Left lung (tissue), 4 donors: ENCODE measurements at regions not wholly inside any gene's neighbourhood (a gene's known extent, or its start where the extent isn't known, plus 50 kb on each side); places are given as distances from the start of the nearest gene placed in this dataset.

Source experiments
- ATAC-seq: fragments of 200-7000 bp; cut with Tn5 transposase; one replicate; pipeline ENCODE4 v1.9.1; 2020; ENCODE audit warnings: moderate library complexity
- DNase-seq, 4 donors: peaks; one replicate each; pipeline ENCODE4 v3.0.0-alpha.2; 2013 to 2020
- H3K27ac ChIP-seq, 2 donors: fragments of 200-600 bp; sonication (generic) in 1 of 2; one replicate each; pipeline versions ENCODE4 v1.5.0 to v1.8.0; 2020 to 2021
- H3K27me3 ChIP-seq, 2 donors: fragments of 200-600 bp; sonication (generic) in 1 of 2; one replicate each; pipeline versions ENCODE4 v1.5.0 to v1.8.0; 2020 to 2021
- H3K36me3 ChIP-seq, 2 donors: fragments of 200-600 bp; sonication (generic) in 1 of 2; one replicate each; pipeline versions ENCODE4 v1.5.0 to v1.8.0; 2020 to 2021
- H3K4me1 ChIP-seq, 2 donors: fragments of 200-600 bp; one replicate each; pipeline ENCODE4 v1.8.0; 2021
- H3K4me3 ChIP-seq, 2 donors: fragments of 200-600 bp; sonication (generic) in 1 of 2; one replicate each; pipeline versions ENCODE4 v1.5.0 to v1.8.0; 2020 to 2021; ENCODE audit warnings: mild to moderate bottlenecking in 1 of 2
- H3K9me3 ChIP-seq, 2 donors: fragments of 200-600 bp; sonication (generic) in 1 of 2; one replicate each; pipeline versions ENCODE4 v1.5.0 to v1.8.0; 2020 to 2021
- CTCF ChIP-seq, 2 donors: fragments of 200-600 bp; sonication (generic) in 1 of 2; IDR thresholded peaks; one replicate each; pipeline versions ENCODE4 v1.5.0 to v1.8.0; 2021; ENCODE audit warnings: antibody characterized with exemption in 2 of 2
- intact Hi-C, 2 donors: fragments of 100-400 bp; cut with DNase I; formaldehyde crosslinking; loops; one replicate each; pipeline versions ENCODE4 v1.11.2 to v1.14.2; 2022
- donor health status: DM: no; HTN: yes; CAD: no.
- donor health status: DM: no; HTN: no; CAD: no.

- TF ChIP-seq CTCF (IDR thresholded peaks at IDR 0.05): no peak
- H3K27me3 ChIP-seq: no peaks in the 10 kb centered on the region
- no peaks in the 10 kb centered on the region for H3K36me3 ChIP-seq
- H3K4me3 ChIP-seq: no peak overlapping the region
- DNase-seq (no peak), ATAC-seq (no peak)
- H3K9me3 ChIP-seq: no peaks in the 10 kb centered on the region
- intact Hi-C loops: no loop called here
- no peaks in the 10 kb centered on the region for H3K4me1 ChIP-seq
- H3K27ac ChIP-seq: no peak overlapping the region
These were observed 107.4 kb downstream of the PXDC1 start for GRCh38 chr6:3643921-3644738.

GRCh38 chr6:3640868-3641267 lies 110.6 kb downstream of the PXDC1 start:
- ATAC-seq: no peak
- no peak for DNase-seq
- Histone ChIP-seq H3K9me3 (no peaks in the 10 kb centered on the region), H3K36me3 (no peaks in the 10 kb centered on the region), H3K27ac (no peak overlapping the region), H3K27me3 (no peaks in the 10 kb centered on the region), H3K4me1 (no peaks in the 10 kb centered on the region), H3K4me3 (no peak overlapping the region)
- intact Hi-C loops: no loop called here
- TF ChIP-seq CTCF (IDR thresholded peaks at IDR 0.05): no peak

GRCh38 chr6:3638662-3639061 lies 112.9 kb downstream of the PXDC1 start:
- no peaks in the 10 kb centered on the region for H3K9me3 ChIP-seq
- intact Hi-C loops: no loop called here
- DNase-seq (no peak), ATAC-seq (no peak)
- no peak overlapping the region for H3K4me3 ChIP-seq
- H3K36me3 ChIP-seq: no peaks in the 10 kb centered on the region
- no peak overlapping the region for H3K27ac ChIP-seq
- no peaks in the 10 kb centered on the region for H3K4me1 ChIP-seq
- no peaks in the 10 kb centered on the region for H3K27me3 ChIP-seq
- TF ChIP-seq CTCF (IDR thresholded peaks at IDR 0.05): no peak

- intact Hi-C loops: no loop called here
- no peak for TF ChIP-seq CTCF (IDR thresholded peaks at IDR 0.05)
- Histone ChIP-seq H3K4me3 (no peak overlapping the region), H3K36me3 (no peaks in the 10 kb centered on the region), H3K4me1 (no peaks in the 10 kb centered on the region), H3K27ac (no peak overlapping the region), H3K9me3 (no peaks in the 10 kb centered on the region), H3K27me3 (no peaks in the 10 kb centered on the region)
- ATAC-seq: no peak
- no peak for DNase-seq
These were observed 115.5 kb downstream of the PXDC1 start for GRCh38 chr6:3636060-3636459.

- no peak for ATAC-seq
- H3K4me1 ChIP-seq: no peaks in the 10 kb centered on the region
These were observed 116.0 kb downstream of the PXDC1 start for GRCh38 chr6:3635482-3635881.

More at GRCh38 chr6:3635482-3635881, 116.0 kb downstream of the PXDC1 start:
- intact Hi-C loops: no loop called here
- H3K36me3 ChIP-seq: no peaks in the 10 kb centered on the region
- no peaks in the 10 kb centered on the region for H3K9me3 ChIP-seq
- H3K27me3 ChIP-seq: no peaks in the 10 kb centered on the region
- no peak overlapping the region for H3K27ac ChIP-seq
- DNase-seq: no peak
- no peak overlapping the region for H3K4me3 ChIP-seq
- no peak for TF ChIP-seq CTCF (IDR thresholded peaks at IDR 0.05)
